K562 (cell line): ENCODE measurements at regions not wholly inside any gene's neighbourhood (a gene's known extent, or its start where the extent isn't known, plus 50 kb on each side); places are given as distances from the start of the nearest gene placed in this dataset.

Experiments used
- ATAC-seq: fragments of 200-7000 bp; cut with Tn5 transposase; 3 replicates; pipeline ENCODE4 v1.9.1; 2020; ENCODE audit warnings: moderate library complexity
- BruUV-seq: library from RNA; stranded (reverse); fragments of 400-500 nt; replicated peaks from 2 replicates; lab custom pipeline; 2021; lab: Mats Ljungman, UMichigan
- CTCF ChIA-PET: fragments of 300-600 bp; formaldehyde crosslinking; extraction: SDS; loops from one replicate; lab custom pipeline; 2021; ENCODE audit warnings: low intra/inter-chr PET ratio; lab: Yijun Ruan, JAX
- POLR2A ChIA-PET: fragments of 300-600, 350-650 bp; sonication (Branson Sonifier 250); formaldehyde crosslinking; extraction: SDS; loops from one replicate; lab custom pipeline; 2021; ENCODE audit warnings: antibody characterized with exemption, inconsistent platforms; lab: Yijun Ruan, JAX
- DNase-seq, 4 experiments: peaks; one replicate each; pipeline versions ENCODE4 v3.0.0 to v3.0.0-alpha.2; 2011 to 2018; ENCODE audit warnings: low spot score in 3 of 4, mixed read lengths in 3 of 4; ENCODE audit errors: extremely low read depth in 1 of 4
- FAIRE-seq: peaks from 2 replicates; lab custom pipeline; 2011; peaks lifted over from hg19 to GRCh38; lab: Jason Lieb, UNC
- H2AFZ ChIP-seq: 2 replicates; pipeline ENCODE4 v1.6.0; 2011; ENCODE audit warnings: low read depth, low read length, control low read depth, inconsistent platforms
- H3K27ac ChIP-seq: fragments of 200-600 bp; 3 replicates; pipeline ENCODE4 v1.8.0; 2011; ENCODE audit warnings: low read depth, mild to moderate bottlenecking, control low read depth, inconsistent platforms, low read length, moderate library complexity, mixed read lengths; ENCODE audit errors: extremely low read depth
- H3K27me3 ChIP-seq, 2 experiments: fragments of 300-600 bp in 1 of 2; 2 replicates in 1 of 2; 3 replicates in 1 of 2; pipeline versions ENCODE4 v1.6.0 to v1.8.0; 2011; ENCODE audit warnings: inconsistent platforms in 2 of 2, low read length in 2 of 2, mild to moderate bottlenecking in 1 of 2, mixed read lengths in 1 of 2, moderate library complexity in 1 of 2; ENCODE audit not compliant: control insufficient read depth in 2 of 2, insufficient read depth in 2 of 2
- H3K36me3 ChIP-seq: fragments of 300-600 bp; 3 replicates; pipeline ENCODE4 v1.8.0; 2011; ENCODE audit warnings: mild to moderate bottlenecking, low read length, inconsistent platforms; ENCODE audit not compliant: control insufficient read depth, insufficient read depth
- H3K4me1 ChIP-seq, 2 experiments: fragments of 200-600 bp in 1 of 2; replicated peaks in 1 of 2; 2 replicates in 1 of 2; 3 replicates in 1 of 2; pipeline versions ENCODE4 v1.5.1 to v1.8.0; 2011; ENCODE audit warnings: inconsistent platforms in 2 of 2, low read length in 2 of 2, mild to moderate bottlenecking in 1 of 2, mixed read lengths in 1 of 2, moderate library complexity in 1 of 2; ENCODE audit not compliant: control insufficient read depth in 2 of 2, insufficient read depth in 2 of 2
- H3K4me2 ChIP-seq: 2 replicates; pipeline ENCODE4 v1.6.1; 2011; ENCODE audit warnings: low read length, control low read depth, inconsistent platforms, mixed read lengths; ENCODE audit not compliant: insufficient read depth
- H3K4me3 ChIP-seq: fragments of 200-600 bp; sonication (generic), shearing (Covaris generic); 2 replicates; pipeline ENCODE4 v1.5.1; 2016; ENCODE audit warnings: control low read depth, inconsistent platforms
- H3K79me2 ChIP-seq: fragments of 200-600 bp; 3 replicates; pipeline ENCODE4 v1.8.0; 2011; ENCODE audit warnings: low read length, inconsistent platforms; ENCODE audit not compliant: control insufficient read depth, insufficient read depth
- H3K9ac ChIP-seq, 2 experiments: 2 replicates each; pipeline versions ENCODE4 v1.6.0 to v1.6.1; 2011; ENCODE audit warnings: low read depth in 2 of 2, low read length in 2 of 2, control low read depth in 1 of 2, inconsistent platforms in 1 of 2, mild to moderate bottlenecking in 1 of 2, mixed read lengths in 1 of 2; ENCODE audit not compliant: insufficient read depth in 1 of 2
- H3K9me1 ChIP-seq: one replicate; pipeline ENCODE4 v1.6.0; 2011; ENCODE audit warnings: inconsistent platforms, mild to moderate bottlenecking, low read length, moderate library complexity; ENCODE audit not compliant: control insufficient read depth, insufficient read depth
- H3K9me3 ChIP-seq: replicated peaks from 2 replicates; pipeline ENCODE4 v1.5.1; 2011; ENCODE audit warnings: low read depth, low read length, inconsistent platforms; ENCODE audit not compliant: control insufficient read depth, insufficient read depth
- H4K20me1 ChIP-seq: replicated peaks from 2 replicates; pipeline ENCODE4 v1.6.1; 2011; ENCODE audit warnings: low read length, inconsistent platforms, mixed read lengths; ENCODE audit not compliant: control insufficient read depth, insufficient read depth
- CHD4 ChIP-seq: fragments of 200-600 bp; sonication (generic); IDR thresholded peaks from 3 replicates; pipeline ENCODE4 v1.6.1; 2012; ENCODE audit warnings: low read depth, mild to moderate bottlenecking, mixed read lengths, low read length, inconsistent platforms; ENCODE audit not compliant: insufficient read depth, insufficient replicate concordance, poor library complexity, severe bottlenecking
- CTBP1 ChIP-seq: fragments of 450-650 bp; IDR thresholded peaks from 2 replicates; pipeline ENCODE4 v1.6.1; 2016; ENCODE audit warnings: borderline replicate concordance
- DNMT1 ChIP-seq: fragments of 450-650 bp; IDR thresholded peaks from 2 replicates; pipeline ENCODE4 v1.6.1; 2016; ENCODE audit warnings: antibody characterized with exemption, mild to moderate bottlenecking
- FOS ChIP-seq: IDR thresholded peaks from 3 replicates; pipeline ENCODE4 v1.6.1; 2011; ENCODE audit not compliant: insufficient read length; ENCODE audit errors: extremely low read depth
- GTF2A2 ChIP-seq: IDR thresholded peaks from 2 replicates; pipeline ENCODE4 v1.6.1; 2016; ENCODE audit warnings: mild to moderate bottlenecking, missing genetic modification characterization, missing compliant biosample characterization
- HLTF ChIP-seq: fragments of 450-650 bp; IDR thresholded peaks from 2 replicates; pipeline ENCODE4 v1.6.1; 2016
- HNRNPK ChIP-seq: fragments of 200-400 bp; formaldehyde crosslinking; IDR thresholded peaks from one replicate; pipeline ENCODE4 v1.6.1; 2018; ENCODE audit warnings: mild to moderate bottlenecking, low read depth, low read length; ENCODE audit not compliant: poor library complexity, severe bottlenecking
- MAFF ChIP-seq: IDR thresholded peaks from 2 replicates; pipeline ENCODE4 v1.6.1; 2012; ENCODE audit warnings: low read length, improper control_type of control experiment
- MAFG ChIP-seq: fragments of 450-650 bp; conservative IDR thresholded peaks from 2 replicates; pipeline ENCODE4 v1.6.1; 2016; ENCODE audit warnings: missing genetic modification characterization, missing compliant biosample characterization
- MECOM ChIP-seq: fragments of 250-450 bp; sonication (Bioruptor Pico); IDR thresholded peaks from 2 replicates; pipeline ENCODE4 v1.8.0; 2022; ENCODE audit warnings: inconsistent platforms
- MTA3 ChIP-seq: fragments of 450-650 bp; formaldehyde crosslinking; IDR thresholded peaks from 2 replicates; pipeline ENCODE4 v1.6.1; 2017; ENCODE audit warnings: mild to moderate bottlenecking, borderline replicate concordance
- NCOA6 ChIP-seq: fragments of 450-650 bp; IDR thresholded peaks from 2 replicates; pipeline ENCODE4 v1.6.1; 2017; ENCODE audit warnings: mild to moderate bottlenecking
- POLR2G ChIP-seq: fragments of 200-400 bp; formaldehyde crosslinking; IDR thresholded peaks from 2 replicates; pipeline ENCODE4 v1.6.1; 2017; ENCODE audit warnings: low read depth, mild to moderate bottlenecking, antibody characterized with exemption, low read length, moderate library complexity
- RBM25 ChIP-seq: fragments of 200-400 bp; formaldehyde crosslinking; IDR thresholded peaks from 2 replicates; pipeline ENCODE4 v1.6.1; 2018; ENCODE audit warnings: low read length, low read depth, moderate library complexity; ENCODE audit not compliant: severe bottlenecking
- ZFP30 ChIP-seq: fragments of 250-450 bp; sonication (Bioruptor Pico); IDR thresholded peaks from 2 replicates; pipeline ENCODE4 v1.8.0; 2022; ENCODE audit warnings: moderate library complexity, mild to moderate bottlenecking, inconsistent platforms, borderline replicate concordance
- ZNF143 ChIP-seq: sonication (generic); formaldehyde crosslinking; IDR thresholded peaks from 2 replicates; pipeline ENCODE4 v1.9.0; 2022; ENCODE audit warnings: mild to moderate bottlenecking, missing genetic modification reagents
- ZNF232 ChIP-seq: sonication (generic); formaldehyde crosslinking; IDR thresholded peaks from 2 replicates; pipeline ENCODE4 v1.8.0; 2022; ENCODE audit warnings: mild to moderate bottlenecking, missing genetic modification reagents
- ZNF253 ChIP-seq: fragments of 250-450 bp; sonication (Bioruptor Pico); conservative IDR thresholded peaks from 2 replicates; pipeline ENCODE4 v1.6.1; 2021; ENCODE audit warnings: mild to moderate bottlenecking
- ZNF311 ChIP-seq: fragments of 250-450 bp; sonication (Bioruptor Pico); IDR thresholded peaks from 2 replicates; pipeline ENCODE4 v1.4.0; 2020; ENCODE audit warnings: mild to moderate bottlenecking, moderate library complexity
- ZNF77 ChIP-seq: fragments of 250-450 bp; sonication (Bioruptor Pico); IDR thresholded peaks from 2 replicates; pipeline ENCODE4 v1.5.0; 2020
- WGBS: fragments of 100-300 bp; shearing (Covaris generic); methylation state at CpG from one replicate; pipeline ENCODE4 v1.1.6; 2016; ENCODE audit warnings: low coverage, mixed read lengths; ENCODE audit not compliant: insufficient coverage; ENCODE audit errors: missing lambda C conversion rate; 5-methylcytosine and 5-hydroxymethylcytosine counted together
- in situ Hi-C: fragments of 300-500 bp; cut with MboI; formaldehyde crosslinking; loops from 4 replicates; pipeline ENCODE4 v1.15.0; 2018; ENCODE audit warnings: inconsistent platforms, mixed read lengths
- intact Hi-C: fragments of 100-400 bp; cut with micrococcal nuclease; formaldehyde crosslinking; loops from 2 replicates; pipeline ENCODE4 v1.14.2; 2022
- TF ChIP-seq, protein P1 (sequence below): sonication (generic); formaldehyde crosslinking; IDR thresholded peaks from 2 replicates; pipeline ENCODE4 v1.8.0; 2022; ENCODE audit warnings: mild to moderate bottlenecking, missing genetic modification reagents

DNA sequence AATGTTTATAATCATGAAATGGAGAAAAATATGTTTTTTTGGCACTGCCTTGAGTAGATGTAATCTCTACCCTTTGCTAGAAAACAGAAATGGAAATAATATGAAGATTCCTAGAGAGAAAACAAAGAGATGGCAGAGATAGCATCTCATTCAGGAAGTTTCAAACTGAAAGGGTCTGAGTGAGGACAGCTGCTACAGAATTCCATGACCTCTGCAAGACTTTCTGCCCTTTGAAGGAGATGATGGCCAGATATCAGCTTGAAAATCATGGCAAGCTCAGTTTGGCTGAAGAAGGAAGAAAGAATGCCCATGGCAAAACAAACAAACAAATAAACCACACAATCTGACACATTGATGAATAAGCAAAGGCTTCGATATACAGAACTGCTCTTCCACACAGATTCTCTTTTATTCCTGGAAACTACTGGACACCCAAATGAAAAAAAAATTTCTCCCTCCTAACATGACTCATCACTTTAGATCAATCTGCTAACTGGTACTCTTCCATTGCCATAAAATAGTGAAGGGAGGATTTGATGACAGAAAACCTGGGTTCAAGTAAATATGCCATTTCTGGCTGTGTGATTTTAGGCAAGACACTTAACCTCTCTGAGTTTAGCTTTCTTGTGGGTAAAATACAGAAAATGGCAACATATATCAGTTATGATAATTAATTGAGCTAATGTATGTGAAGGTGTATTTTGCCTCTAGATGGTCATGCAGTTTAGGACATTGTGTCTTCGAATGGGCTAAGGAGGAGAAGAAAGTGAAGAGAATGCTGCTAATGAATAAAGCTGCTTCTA, 105.9 kb upstream of the SPACA1 start:
- Histone ChIP-seq H3K36me3 (no peaks in the 10 kb centered on the region), H3K9ac (no peak overlapping the region), H3K9me3 (no peaks in the 10 kb centered on the region), H3K4me1 (no peaks in the 10 kb centered on the region), H3K27ac (no peak overlapping the region), H3K9me1 (no peaks in the 10 kb centered on the region), H3K79me2 (no peaks in the 10 kb centered on the region), H4K20me1 (no peaks in the 10 kb centered on the region), H3K4me3 (no peak overlapping the region), H2AFZ (no peak overlapping the region), H3K27me3 (peaks cover 3 to 9% of the 10 kb centered on the region in 2 experiments; a peak in 4 of 5 replicates), H3K4me2 (no peak overlapping the region)
- ATAC-seq (no peak), FAIRE-seq (no peak), DNase-seq (no peak)
- ChIA-PET POLR2A (interaction anchor here (0.6 kb wide), 1 partner anchor 531 kb away, joined by 3 read pairs; no protein-coding TSS in a partner anchor), CTCF (no interaction called here)
- 0% methylated on average over 2 of the region's 2 CpGs for WGBS
- intact Hi-C loops (no loop called here), in situ Hi-C loops (no loop called here)
- no TSS peak for BruUV-seq
- TF ChIP-seq GTF2A2 (no peak), HLTF (no peak), FOS (no peak), ZNF232 (CRISPR knock-in tag) (no peak), NCOA6 (no peak), POLR2G (no peak), ZNF311 (no peak), MECOM (no peak), MAFF (0 out of 2 replicates have a peak, but pooled peaks have one; percentile 12), RBM25 (peak; percentile 62), MAFG (tag) (peak; percentile 78), ZNF253 (CRISPR knock-in tag) (no peak), ZNF77 (CRISPR knock-in tag) (no peak), MTA3 (no peak), DNMT1 (no peak), ZNF143 (no peak), ZFP30 (no peak), CTBP1 (no peak), CHD4 (no peak), HNRNPK (no peak)
- TF ChIP-seq, protein P1, sequence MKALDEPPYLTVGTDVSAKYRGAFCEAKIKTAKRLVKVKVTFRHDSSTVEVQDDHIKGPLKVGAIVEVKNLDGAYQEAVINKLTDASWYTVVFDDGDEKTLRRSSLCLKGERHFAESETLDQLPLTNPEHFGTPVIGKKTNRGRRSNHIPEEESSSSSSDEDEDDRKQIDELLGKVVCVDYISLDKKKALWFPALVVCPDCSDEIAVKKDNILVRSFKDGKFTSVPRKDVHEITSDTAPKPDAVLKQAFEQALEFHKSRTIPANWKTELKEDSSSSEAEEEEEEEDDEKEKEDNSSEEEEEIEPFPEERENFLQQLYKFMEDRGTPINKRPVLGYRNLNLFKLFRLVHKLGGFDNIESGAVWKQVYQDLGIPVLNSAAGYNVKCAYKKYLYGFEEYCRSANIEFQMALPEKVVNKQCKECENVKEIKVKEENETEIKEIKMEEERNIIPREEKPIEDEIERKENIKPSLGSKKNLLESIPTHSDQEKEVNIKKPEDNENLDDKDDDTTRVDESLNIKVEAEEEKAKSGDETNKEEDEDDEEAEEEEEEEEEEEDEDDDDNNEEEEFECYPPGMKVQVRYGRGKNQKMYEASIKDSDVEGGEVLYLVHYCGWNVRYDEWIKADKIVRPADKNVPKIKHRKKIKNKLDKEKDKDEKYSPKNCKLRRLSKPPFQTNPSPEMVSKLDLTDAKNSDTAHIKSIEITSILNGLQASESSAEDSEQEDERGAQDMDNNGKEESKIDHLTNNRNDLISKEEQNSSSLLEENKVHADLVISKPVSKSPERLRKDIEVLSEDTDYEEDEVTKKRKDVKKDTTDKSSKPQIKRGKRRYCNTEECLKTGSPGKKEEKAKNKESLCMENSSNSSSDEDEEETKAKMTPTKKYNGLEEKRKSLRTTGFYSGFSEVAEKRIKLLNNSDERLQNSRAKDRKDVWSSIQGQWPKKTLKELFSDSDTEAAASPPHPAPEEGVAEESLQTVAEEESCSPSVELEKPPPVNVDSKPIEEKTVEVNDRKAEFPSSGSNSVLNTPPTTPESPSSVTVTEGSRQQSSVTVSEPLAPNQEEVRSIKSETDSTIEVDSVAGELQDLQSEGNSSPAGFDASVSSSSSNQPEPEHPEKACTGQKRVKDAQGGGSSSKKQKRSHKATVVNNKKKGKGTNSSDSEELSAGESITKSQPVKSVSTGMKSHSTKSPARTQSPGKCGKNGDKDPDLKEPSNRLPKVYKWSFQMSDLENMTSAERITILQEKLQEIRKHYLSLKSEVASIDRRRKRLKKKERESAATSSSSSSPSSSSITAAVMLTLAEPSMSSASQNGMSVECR (CRISPR knock-in tag): no peak
